HG03571 (cell line): ENCODE measurements at regions not wholly inside any gene's neighbourhood (a gene's known extent, or its start where the extent isn't known, plus 50 kb on each side); places are given as distances from the start of the nearest gene placed in this dataset.

Source experiments
- ATAC-seq: cut with Tn5 transposase; IDR thresholded peaks from one replicate; pipeline ENCODE4 v1.9.1; 2021; ENCODE audit not compliant: unreplicated experiment

GRCh38 chr12:39127401-39127800, 222.0 kb upstream of the CPNE8 start:
- no peak for ATAC-seq

- ATAC-seq, result no peak
Measured at GRCh38 chr12:39125566-39125965, 220.2 kb upstream of the CPNE8 start.

- ATAC-seq, result no peak
Measured at GRCh38 chr12:39124768-39125167, 219.4 kb upstream of the CPNE8 start.

- no peak for ATAC-seq
Measured at GRCh38 chr12:39123580-39124253, 218.3 kb upstream of the CPNE8 start.

GRCh38 chr12:39122562-39123204, 217.3 kb upstream of the CPNE8 start:
- ATAC-seq, result no peak

GRCh38 chr12:39116861-39117260, 211.5 kb upstream of the CPNE8 start:
- no peak for ATAC-seq

GRCh38 chr12:39112064-39112463, 206.7 kb upstream of the CPNE8 start:
- no peak for ATAC-seq

- ATAC-seq, result no peak
Measured at GRCh38 chr12:39105111-39105510, 199.7 kb upstream of the CPNE8 start.

- ATAC-seq, result peak; percentile 94
Measured at GRCh38 chr12:39103552-39104165, 198.3 kb upstream of the CPNE8 start.

- ATAC-seq, result no peak
Measured at GRCh38 chr12:39102474-39103209, 197.3 kb upstream of the CPNE8 start.

GRCh38 chr12:39095636-39096330, 190.4 kb upstream of the CPNE8 start:
- ATAC-seq, result no peak

- no peak for ATAC-seq
Measured at GRCh38 chr12:39081910-39082309, 176.5 kb upstream of the CPNE8 start.

GRCh38 chr12:39077226-39077625, 171.8 kb upstream of the CPNE8 start:
- ATAC-seq, result no peak

GRCh38 chr12:39074063-39074462, 168.7 kb upstream of the CPNE8 start:
- ATAC-seq, result no peak

- ATAC-seq, result no peak
Measured at GRCh38 chr12:39072658-39073057, 167.3 kb upstream of the CPNE8 start.

GRCh38 chr12:39071611-39072010, 166.2 kb upstream of the CPNE8 start:
- ATAC-seq, result no peak

- ATAC-seq, result no peak
Measured at GRCh38 chr12:39070775-39071174, 165.4 kb upstream of the CPNE8 start.

GRCh38 chr12:39065455-39065854, 160.1 kb upstream of the CPNE8 start:
- no peak for ATAC-seq

GRCh38 chr12:39064708-39065107, 159.3 kb upstream of the CPNE8 start:
- ATAC-seq, result no peak

- no peak for ATAC-seq
Measured at GRCh38 chr12:39062266-39062996, 157.0 kb upstream of the CPNE8 start.
